ENCODE measurements at regions not wholly inside any gene's neighbourhood (a gene's known extent, or its start where the extent isn't known, plus 50 kb on each side); places are given as distances from the start of the nearest gene placed in this dataset.
A peak's percentile ranks its signal among the peaks of the same experiment; 100 is the strongest.

- DNase-seq (ENCODE audit: low read depth): no peak
Measured at GRCh38 chr3:152100491-152101132, 168.1 kb upstream of the MBNL1 start.

GRCh38 chr3:152102410-152102809 lies 166.3 kb upstream of the MBNL1 start:
- no peak for DNase-seq (ENCODE audit: low read depth)

- DNase-seq (ENCODE audit: low read depth): no peak
Measured at GRCh38 chr3:152103257-152103656, 165.5 kb upstream of the MBNL1 start.

GRCh38 chr3:152104847-152105415 lies 163.8 kb upstream of the MBNL1 start:
- DNase-seq (ENCODE audit: low read depth): no peak

GRCh38 chr3:152105446-152105845 lies 163.3 kb upstream of the MBNL1 start:
- no peak for DNase-seq (ENCODE audit: low read depth)

- no peak for DNase-seq (ENCODE audit: low read depth)
Measured at GRCh38 chr3:152109038-152109437, 159.7 kb upstream of the MBNL1 start.

GRCh38 chr3:152113413-152113812 lies 155.3 kb upstream of the MBNL1 start:
- DNase-seq (ENCODE audit: low read depth): no peak

GRCh38 chr3:152113992-152114651 lies 154.6 kb upstream of the MBNL1 start:
- DNase-seq (ENCODE audit: low read depth): no peak

GRCh38 chr3:152120601-152121269 lies 148.0 kb upstream of the MBNL1 start:
- peak; percentile 52 for DNase-seq (ENCODE audit: low read depth)

GRCh38 chr3:152121270-152121636 lies 147.5 kb upstream of the MBNL1 start:
- peak; percentile 93 for DNase-seq (ENCODE audit: low read depth)

GRCh38 chr3:152122851-152123250 lies 145.9 kb upstream of the MBNL1 start:
- DNase-seq (ENCODE audit: low read depth): peak; percentile 37

- no peak for DNase-seq (ENCODE audit: low read depth)
Measured at GRCh38 chr3:152123457-152123856, 145.3 kb upstream of the MBNL1 start.

- no peak for DNase-seq (ENCODE audit: low read depth)
Measured at GRCh38 chr3:152126260-152126659, 142.5 kb upstream of the MBNL1 start.

GRCh38 chr3:152127058-152127457 lies 141.7 kb upstream of the MBNL1 start:
- DNase-seq (ENCODE audit: low read depth): no peak

- DNase-seq (ENCODE audit: low read depth): no peak
Measured at GRCh38 chr3:152128356-152128755, 140.4 kb upstream of the MBNL1 start.

- DNase-seq (ENCODE audit: low read depth): no peak
Measured at GRCh38 chr3:152139651-152140050, 129.1 kb upstream of the MBNL1 start.

- DNase-seq (ENCODE audit: low read depth): no peak
Measured at GRCh38 chr3:152146461-152146860, 122.3 kb upstream of the MBNL1 start.

GRCh38 chr3:152147748-152148147 lies 121.0 kb upstream of the MBNL1 start:
- DNase-seq (ENCODE audit: low read depth): no peak

GRCh38 chr3:152148579-152148978 lies 120.2 kb upstream of the MBNL1 start:
- DNase-seq (ENCODE audit: low read depth): no peak

GRCh38 chr3:152149832-152150231 lies 118.9 kb upstream of the MBNL1 start:
- no peak for DNase-seq (ENCODE audit: low read depth)

GRCh38 chr3:152151216-152151876 lies 117.4 kb upstream of the MBNL1 start:
- DNase-seq (ENCODE audit: low read depth): no peak
